ENCODE measurements at regions not wholly inside any gene's neighbourhood (a gene's known extent, or its start where the extent isn't known, plus 50 kb on each side); places are given as distances from the start of the nearest gene placed in this dataset.

DNA sequence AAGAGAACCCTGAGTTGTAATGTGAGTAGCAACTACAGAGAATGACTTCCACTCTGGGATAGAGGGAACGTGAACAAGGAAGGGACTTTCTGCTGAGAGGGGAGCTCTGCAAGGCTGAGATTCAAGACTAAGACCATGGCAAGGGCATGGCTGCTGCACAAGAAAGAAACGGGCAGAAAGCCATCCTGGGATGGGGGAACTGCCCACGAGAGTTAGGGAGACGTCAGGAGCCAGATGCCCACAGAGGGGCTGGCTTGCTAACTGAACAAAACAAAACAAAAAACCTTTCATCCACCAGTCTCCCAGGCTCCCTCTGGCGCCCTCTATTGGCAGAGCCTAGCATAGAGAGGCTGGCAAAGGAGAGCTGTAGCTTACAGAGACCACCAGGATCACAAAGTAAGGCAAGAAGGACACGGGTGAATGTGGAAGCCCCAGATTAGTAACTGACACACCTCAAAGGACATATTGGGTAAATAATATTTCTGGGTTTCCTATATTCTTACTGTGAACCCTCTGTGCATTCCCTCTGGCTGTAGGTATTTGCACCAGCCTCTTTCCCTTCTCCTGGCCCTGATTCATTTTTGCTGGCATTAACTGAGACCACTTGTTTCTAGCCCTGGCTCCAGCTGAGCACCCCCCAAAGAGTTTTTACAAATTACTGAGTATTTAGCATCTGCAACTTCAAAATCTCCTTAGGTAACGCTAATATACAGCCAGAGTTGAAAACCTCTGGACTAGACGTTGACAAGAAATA is 338.3 kb downstream of the EMP1 start:
- in situ Hi-C loops (cut with HindIII; ENCODE audit: low pct_unique_long_range_greater_than_20kb, low sequenced_read_pairs), result no loop called here
- TF ChIP-seq, protein P1, sequence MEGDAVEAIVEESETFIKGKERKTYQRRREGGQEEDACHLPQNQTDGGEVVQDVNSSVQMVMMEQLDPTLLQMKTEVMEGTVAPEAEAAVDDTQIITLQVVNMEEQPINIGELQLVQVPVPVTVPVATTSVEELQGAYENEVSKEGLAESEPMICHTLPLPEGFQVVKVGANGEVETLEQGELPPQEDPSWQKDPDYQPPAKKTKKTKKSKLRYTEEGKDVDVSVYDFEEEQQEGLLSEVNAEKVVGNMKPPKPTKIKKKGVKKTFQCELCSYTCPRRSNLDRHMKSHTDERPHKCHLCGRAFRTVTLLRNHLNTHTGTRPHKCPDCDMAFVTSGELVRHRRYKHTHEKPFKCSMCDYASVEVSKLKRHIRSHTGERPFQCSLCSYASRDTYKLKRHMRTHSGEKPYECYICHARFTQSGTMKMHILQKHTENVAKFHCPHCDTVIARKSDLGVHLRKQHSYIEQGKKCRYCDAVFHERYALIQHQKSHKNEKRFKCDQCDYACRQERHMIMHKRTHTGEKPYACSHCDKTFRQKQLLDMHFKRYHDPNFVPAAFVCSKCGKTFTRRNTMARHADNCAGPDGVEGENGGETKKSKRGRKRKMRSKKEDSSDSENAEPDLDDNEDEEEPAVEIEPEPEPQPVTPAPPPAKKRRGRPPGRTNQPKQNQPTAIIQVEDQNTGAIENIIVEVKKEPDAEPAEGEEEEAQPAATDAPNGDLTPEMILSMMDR (IDR thresholded peaks at IDR 0.05), result peak; percentile 80
- no peak for TF ChIP-seq SIN3A (IDR thresholded peaks at IDR 0.05; ENCODE audit: borderline replicate concordance, insufficient read depth, low read depth, low read length)
- ATAC-seq, result no peak
- H3K36me3 ChIP-seq (ENCODE audit: control insufficient read depth, insufficient read depth, low read length), result no peaks in the 10 kb centered on the region
- H3K27me3 ChIP-seq (ENCODE audit: control insufficient read depth, insufficient read depth, low read length), result no peaks in the 10 kb centered on the region
- BruUV-seq (replicated peaks), result no TSS peak
- ChIA-PET POLR2A (no interaction called here), CTCF (interaction anchor here (0.6 to 1.4 kb wide), 2 partner anchors 173 to 279 kb away, joined by 3 to 4 read pairs; no protein-coding TSS in a partner anchor)
- H3K9me3 ChIP-seq (ENCODE audit: control insufficient read depth, insufficient read depth, low read depth, low read length), result no peaks in the 10 kb centered on the region
- no peak overlapping the region for H3K4me3 ChIP-seq (ENCODE audit: low read depth in 2 of 2, low read length in 2 of 2)
- intact Hi-C loops (cut with micrococcal nuclease; ENCODE audit: unreplicated experiment), result no loop called here
- DNase-seq (ENCODE audit: low read depth, low spot score), result peak; percentile 33
- H3K27ac ChIP-seq (ENCODE audit: low read length), result no peak overlapping the region
- H3K4me1 ChIP-seq (ENCODE audit: control insufficient read depth, insufficient read depth, low read length), result no peaks in the 10 kb centered on the region

DNA sequence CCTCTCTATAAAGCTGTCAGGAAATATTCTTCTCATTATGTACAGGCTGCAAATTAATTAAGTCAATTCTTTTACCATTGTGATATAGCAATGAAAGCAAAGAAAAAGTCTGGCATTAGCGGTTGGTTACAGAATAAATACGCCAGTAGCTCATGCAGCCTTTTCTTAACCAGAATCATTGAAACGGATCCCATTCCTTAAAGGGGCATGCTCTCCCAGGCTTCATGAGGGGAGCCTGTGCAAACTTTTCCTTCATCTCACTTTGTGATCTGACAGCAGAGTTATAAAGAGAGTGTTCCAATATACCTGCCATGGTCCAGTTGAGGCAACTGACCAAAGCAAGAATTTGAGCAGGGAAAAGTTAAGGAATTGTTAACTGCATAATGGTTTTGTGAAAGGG is 337.7 kb downstream of the EMP1 start:
- Histone ChIP-seq H3K4me1 (ENCODE audit: control insufficient read depth, insufficient read depth, low read length) (no peaks in the 10 kb centered on the region), H3K27me3 (ENCODE audit: control insufficient read depth, insufficient read depth, low read length) (no peaks in the 10 kb centered on the region), H3K27ac (ENCODE audit: low read length) (no peak overlapping the region), H3K4me3 (ENCODE audit: low read depth in 2 of 2, low read length in 2 of 2) (no peak overlapping the region), H3K36me3 (ENCODE audit: control insufficient read depth, insufficient read depth, low read length) (no peaks in the 10 kb centered on the region), H3K9me3 (ENCODE audit: control insufficient read depth, insufficient read depth, low read depth, low read length) (no peaks in the 10 kb centered on the region)
- ChIA-PET CTCF (interaction anchor here (0.6 to 1.4 kb wide), 2 partner anchors 172 to 279 kb away, joined by 3 to 4 read pairs; no protein-coding TSS in a partner anchor), POLR2A (no interaction called here)
- ATAC-seq, result no peak
- intact Hi-C loops (cut with micrococcal nuclease; ENCODE audit: unreplicated experiment) (no loop called here), in situ Hi-C loops (cut with HindIII; ENCODE audit: low pct_unique_long_range_greater_than_20kb, low sequenced_read_pairs) (no loop called here)
- TF ChIP-seq, protein P2, sequence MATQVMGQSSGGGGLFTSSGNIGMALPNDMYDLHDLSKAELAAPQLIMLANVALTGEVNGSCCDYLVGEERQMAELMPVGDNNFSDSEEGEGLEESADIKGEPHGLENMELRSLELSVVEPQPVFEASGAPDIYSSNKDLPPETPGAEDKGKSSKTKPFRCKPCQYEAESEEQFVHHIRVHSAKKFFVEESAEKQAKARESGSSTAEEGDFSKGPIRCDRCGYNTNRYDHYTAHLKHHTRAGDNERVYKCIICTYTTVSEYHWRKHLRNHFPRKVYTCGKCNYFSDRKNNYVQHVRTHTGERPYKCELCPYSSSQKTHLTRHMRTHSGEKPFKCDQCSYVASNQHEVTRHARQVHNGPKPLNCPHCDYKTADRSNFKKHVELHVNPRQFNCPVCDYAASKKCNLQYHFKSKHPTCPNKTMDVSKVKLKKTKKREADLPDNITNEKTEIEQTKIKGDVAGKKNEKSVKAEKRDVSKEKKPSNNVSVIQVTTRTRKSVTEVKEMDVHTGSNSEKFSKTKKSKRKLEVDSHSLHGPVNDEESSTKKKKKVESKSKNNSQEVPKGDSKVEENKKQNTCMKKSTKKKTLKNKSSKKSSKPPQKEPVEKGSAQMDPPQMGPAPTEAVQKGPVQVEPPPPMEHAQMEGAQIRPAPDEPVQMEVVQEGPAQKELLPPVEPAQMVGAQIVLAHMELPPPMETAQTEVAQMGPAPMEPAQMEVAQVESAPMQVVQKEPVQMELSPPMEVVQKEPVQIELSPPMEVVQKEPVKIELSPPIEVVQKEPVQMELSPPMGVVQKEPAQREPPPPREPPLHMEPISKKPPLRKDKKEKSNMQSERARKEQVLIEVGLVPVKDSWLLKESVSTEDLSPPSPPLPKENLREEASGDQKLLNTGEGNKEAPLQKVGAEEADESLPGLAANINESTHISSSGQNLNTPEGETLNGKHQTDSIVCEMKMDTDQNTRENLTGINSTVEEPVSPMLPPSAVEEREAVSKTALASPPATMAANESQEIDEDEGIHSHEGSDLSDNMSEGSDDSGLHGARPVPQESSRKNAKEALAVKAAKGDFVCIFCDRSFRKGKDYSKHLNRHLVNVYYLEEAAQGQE (IDR thresholded peaks at IDR 0.05; ENCODE audit: insufficient read depth in 1 of 2, low read depth in 2 of 2, low read length in 1 of 2), result no peak
- TF ChIP-seq, protein P1 (IDR thresholded peaks at IDR 0.05), result no peak
- TF ChIP-seq SIN3A (IDR thresholded peaks at IDR 0.05; ENCODE audit: borderline replicate concordance, insufficient read depth, low read depth, low read length), result no peak
- no peak for TF ChIP-seq TCF7L2 (IDR thresholded peaks at IDR 0.05; ENCODE audit: low read depth, low read length)
- no peak for TF ChIP-seq POLR2AphosphoS5 (IDR thresholded peaks at IDR 0.05; ENCODE audit: low read depth, low read length)
- BruUV-seq (replicated peaks), result no TSS peak
- DNase-seq (ENCODE audit: low read depth, low spot score), result no peak

Data from Panc1 (cell line).